ENCODE measurements at regions not wholly inside any gene's neighbourhood (a gene's known extent, or its start where the extent isn't known, plus 50 kb on each side); places are given as distances from the start of the nearest gene placed in this dataset.
"Not testable (repeated sequence)": the region's sequence is repeated elsewhere in the genome, so short reads cannot be mapped to it uniquely, and the experiment has no call there.

- no peak for DNase-seq (ENCODE audit: low read depth)
- in situ Hi-C loops (cut with HindIII; ENCODE audit: low sequenced_read_pairs): no loop called here
- H3K4me3 ChIP-seq (ENCODE audit: low read depth, low read length): no peak overlapping the region
- no peak for TF ChIP-seq CTCF (IDR thresholded peaks at IDR 0.05; ENCODE audit: low read depth, low read length, missing control alignments)
Observed at GRCh38 chr1:29550119-29550841, 314.0 kb downstream of the PTPRU start.

DNA sequence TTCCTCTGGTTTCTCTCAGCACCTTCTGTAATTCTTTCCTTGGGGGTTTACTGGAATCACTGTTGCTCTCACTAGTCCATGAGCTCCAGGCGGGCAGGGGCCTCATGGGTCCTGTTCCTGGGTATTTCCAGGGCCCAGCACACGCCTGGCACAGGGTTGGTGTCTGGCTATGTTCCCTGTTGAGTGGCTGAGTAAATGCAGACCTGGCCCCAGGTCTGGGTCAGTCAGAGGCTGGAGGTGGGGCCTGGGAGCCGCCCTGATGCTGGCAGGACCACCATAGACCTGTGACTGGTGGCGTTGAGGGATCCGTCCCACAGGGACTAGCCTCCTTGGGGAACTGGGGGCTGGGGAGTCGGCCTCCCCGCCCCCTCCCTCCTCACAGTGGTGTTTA, 313.4 kb downstream of the PTPRU start:
- in situ Hi-C loops (cut with HindIII; ENCODE audit: low sequenced_read_pairs); H3K4me3 ChIP-seq (ENCODE audit: low read depth, low read length); DNase-seq (ENCODE audit: low read depth): not testable (repeated sequence)

GRCh38 chr1:29549001-29549400, 312.7 kb downstream of the PTPRU start:
- in situ Hi-C loops (cut with HindIII; ENCODE audit: low sequenced_read_pairs): no loop called here
- no peak for DNase-seq (ENCODE audit: low read depth)
- no peak for TF ChIP-seq CTCF (IDR thresholded peaks at IDR 0.05; ENCODE audit: low read depth, low read length, missing control alignments)
- H3K4me3 ChIP-seq (ENCODE audit: low read depth, low read length): no peak overlapping the region

DNA sequence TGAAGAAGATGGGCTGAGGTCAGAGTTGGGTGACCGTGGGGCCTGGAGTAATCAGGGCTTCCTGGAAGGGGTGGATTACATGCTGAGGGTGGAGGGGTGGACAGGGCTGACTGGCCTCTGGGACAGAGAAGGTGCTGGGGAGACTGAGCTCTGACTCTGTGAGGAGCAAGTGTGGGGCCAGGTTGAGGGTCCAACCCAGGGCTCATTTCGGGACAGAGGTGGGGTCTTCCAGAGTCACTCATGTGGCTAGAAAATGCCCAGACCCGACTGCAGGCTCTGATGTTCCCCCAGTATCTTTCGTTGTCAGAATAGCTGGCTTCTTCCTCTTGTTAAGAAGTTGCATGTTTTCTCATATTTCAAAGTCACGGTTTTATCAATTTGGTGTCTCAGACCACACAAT, 311.8 kb downstream of the PTPRU start:
- TF ChIP-seq CTCF (IDR thresholded peaks at IDR 0.05; ENCODE audit: low read depth, low read length, missing control alignments): no peak
- no peak overlapping the region for H3K4me3 ChIP-seq (ENCODE audit: low read depth, low read length)
- in situ Hi-C loops (cut with HindIII; ENCODE audit: low sequenced_read_pairs): no loop called here
- DNase-seq (ENCODE audit: low read depth): no peak

DNA sequence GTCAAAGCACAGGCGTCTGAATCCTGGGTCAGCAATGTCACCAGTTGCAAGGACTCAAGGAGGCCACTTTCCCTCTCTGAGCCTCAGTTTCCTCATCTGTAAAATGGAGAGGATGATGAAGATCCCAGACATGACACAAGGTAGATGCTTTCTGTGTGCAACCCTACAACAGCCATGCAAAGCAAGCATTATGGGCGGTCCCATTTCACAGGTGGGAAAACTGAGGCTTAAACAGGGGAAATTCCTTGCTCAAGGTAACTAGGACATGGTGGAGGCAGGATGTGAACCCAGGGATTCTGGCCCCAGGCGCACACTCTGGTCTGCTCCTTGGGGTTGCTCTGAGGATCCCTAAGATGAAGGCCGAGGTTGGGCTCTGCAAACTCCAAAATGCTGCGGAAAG, 311.0 kb downstream of the PTPRU start:
- no peak for TF ChIP-seq CTCF (IDR thresholded peaks at IDR 0.05; ENCODE audit: low read depth, low read length, missing control alignments)
- DNase-seq (ENCODE audit: low read depth): no peak
- in situ Hi-C loops (cut with HindIII; ENCODE audit: low sequenced_read_pairs): no loop called here
- H3K4me3 ChIP-seq (ENCODE audit: low read depth, low read length): no peak overlapping the region

GRCh38 chr1:29546496-29546895, 310.2 kb downstream of the PTPRU start:
- in situ Hi-C loops (cut with HindIII; ENCODE audit: low sequenced_read_pairs): no loop called here
- TF ChIP-seq CTCF (IDR thresholded peaks at IDR 0.05; ENCODE audit: low read depth, low read length, missing control alignments): no peak
- no peak overlapping the region for H3K4me3 ChIP-seq (ENCODE audit: low read depth, low read length)
- no peak for DNase-seq (ENCODE audit: low read depth)

GRCh38 chr1:29544406-29544805, 308.1 kb downstream of the PTPRU start:
- DNase-seq (ENCODE audit: low read depth): no peak
- in situ Hi-C loops (cut with HindIII; ENCODE audit: low sequenced_read_pairs): no loop called here
- TF ChIP-seq CTCF (IDR thresholded peaks at IDR 0.05; ENCODE audit: low read depth, low read length, missing control alignments): no peak
- no peak overlapping the region for H3K4me3 ChIP-seq (ENCODE audit: low read depth, low read length)
